HCT116 (cell line): ENCODE measurements at regions not wholly inside any gene's neighbourhood (a gene's known extent, or its start where the extent isn't known, plus 50 kb on each side); places are given as distances from the start of the nearest gene placed in this dataset.

Source experiments
- ATAC-seq: fragments of 200-7000 bp; cut with Tn5 transposase; 2 replicates; pipeline ENCODE4 v1.9.1; 2020; ENCODE audit warnings: mild to moderate bottlenecking, moderate library complexity
- BruUV-seq: library from RNA; stranded (reverse); fragments of 400-500 nt; replicated peaks from 2 replicates; lab custom pipeline; 2021; lab: Mats Ljungman, UMichigan
- CTCF ChIA-PET: fragments of 300-600 bp; sonication (Branson Sonifier 250); formaldehyde crosslinking; loops from one replicate; lab custom pipeline; 2021; ENCODE audit warnings: antibody characterized with exemption; lab: Charles Lee
- POLR2A ChIA-PET: fragments of 300-600, 350-600 bp; sonication (Branson Sonifier 250); formaldehyde crosslinking; loops from one replicate; lab custom pipeline; 2021; ENCODE audit warnings: antibody characterized with exemption; lab: Charles Lee
- RAD21 ChIA-PET, 2 experiments: fragments of 300-600 bp; sonication (Branson Sonifier 250); formaldehyde crosslinking; loops; one replicate each; lab custom pipeline; 2023; ENCODE audit warnings: low total read pairs in 2 of 2; ENCODE audit not compliant: uncharacterized antibody in 2 of 2, unreplicated experiment in 2 of 2, low non-redundant PET in 1 of 2; lab: Charles Lee
- DNase-seq: peaks from one replicate; pipeline ENCODE4 v3.0.0-alpha.2; 2010; ENCODE audit warnings: low read depth, low spot score
- H2AFZ ChIP-seq: fragments of 200-600 bp; shearing (Covaris generic), sonication (generic); 2 replicates; pipeline ENCODE4 v1.6.1; 2017; ENCODE audit warnings: low read depth, mixed run types, mixed read lengths, antibody characterized with exemption, low read length; ENCODE audit not compliant: poor library complexity, severe bottlenecking
- H3K27ac ChIP-seq: 2 replicates; pipeline ENCODE4 v1.5.1; 2012; ENCODE audit warnings: low read depth, low read length
- H3K27me3 ChIP-seq: fragments of 200-600 bp; sonication (generic); 2 replicates; pipeline ENCODE4 v1.6.1; 2016; ENCODE audit warnings: mixed run types, low read length, mixed read lengths; ENCODE audit not compliant: insufficient read depth
- H3K36me3 ChIP-seq, 2 experiments: fragments of 200-500 bp in 1 of 2; fragments of 200-600 bp in 1 of 2; sonication (Bioruptor generic) in 1 of 2; sonication (generic) in 1 of 2; 2 replicates each; pipeline versions ENCODE4 v1.5.1 to v1.6.1; 2014 to 2016; ENCODE audit warnings: low read length in 2 of 2, inconsistent platforms in 1 of 2, mixed read lengths in 1 of 2, mixed run types in 1 of 2; ENCODE audit not compliant: insufficient read depth in 2 of 2, control insufficient read depth in 1 of 2
- H3K4me1 ChIP-seq, 2 experiments: fragments of 200-600 bp in 1 of 2; sonication (generic) in 1 of 2; 2 replicates each; pipeline versions ENCODE4 v1.5.1 to v1.6.1; 2012 to 2017; ENCODE audit warnings: low read length in 2 of 2, inconsistent platforms in 1 of 2, mild to moderate bottlenecking in 1 of 2, mixed read lengths in 1 of 2, mixed run types in 1 of 2, moderate library complexity in 1 of 2; ENCODE audit not compliant: insufficient read depth in 2 of 2, control insufficient read depth in 1 of 2
- H3K4me2 ChIP-seq: fragments of 200-600 bp; sonication (generic); 2 replicates; pipeline ENCODE4 v1.6.1; 2017; ENCODE audit warnings: mixed run types, low read length, mixed read lengths
- H3K4me3 ChIP-seq, 2 experiments: fragments of 200-600 bp in 1 of 2; sonication (generic) in 1 of 2; replicated peaks in 1 of 2; 2 replicates each; pipeline ENCODE4 v1.5.1; 2011 to 2016; ENCODE audit warnings: low read length in 2 of 2, control low read depth in 1 of 2, low read depth in 1 of 2, mild to moderate bottlenecking in 1 of 2, mixed read lengths in 1 of 2, mixed run types in 1 of 2
- H3K79me2 ChIP-seq: fragments of 200-600 bp; sonication (generic); 2 replicates; pipeline ENCODE4 v1.6.1; 2017; ENCODE audit warnings: mild to moderate bottlenecking, mixed run types, low read length, moderate library complexity, mixed read lengths; ENCODE audit not compliant: insufficient read depth
- H3K9ac ChIP-seq: fragments of 200-600 bp; sonication (generic); 2 replicates; pipeline ENCODE4 v1.6.1; 2016; ENCODE audit warnings: low read length, mixed read lengths
- H3K9me2 ChIP-seq: fragments of 200-600 bp; sonication (generic), shearing (Covaris generic); 2 replicates; pipeline ENCODE4 v1.6.1; 2017; ENCODE audit warnings: mixed run types, mild to moderate bottlenecking, moderate library complexity; ENCODE audit not compliant: insufficient read depth
- H3K9me3 ChIP-seq, 2 experiments: fragments of 200-500 bp in 1 of 2; fragments of 200-600 bp in 1 of 2; sonication (Bioruptor generic) in 1 of 2; sonication (generic) in 1 of 2; 2 replicates each; pipeline ENCODE4 v1.6.1; 2014 to 2017; ENCODE audit warnings: low read length in 2 of 2, mixed read lengths in 2 of 2, inconsistent platforms in 1 of 2, low read depth in 1 of 2, mild to moderate bottlenecking in 1 of 2, mixed run types in 1 of 2, moderate library complexity in 1 of 2; ENCODE audit not compliant: control insufficient read depth in 1 of 2, insufficient read depth in 1 of 2
- H4K20me1 ChIP-seq: fragments of 200-600 bp; sonication (generic), shearing (Covaris generic); 2 replicates; pipeline ENCODE4 v1.6.1; 2017; ENCODE audit warnings: mixed run types, mild to moderate bottlenecking, moderate library complexity; ENCODE audit not compliant: insufficient read depth
- CEBPB ChIP-seq: IDR thresholded peaks from 2 replicates; pipeline ENCODE4 v1.6.1; 2012; ENCODE audit warnings: low read depth
- EGR1 ChIP-seq: IDR thresholded peaks from 2 replicates; pipeline ENCODE4 v1.6.1; 2012; ENCODE audit warnings: low read depth
- ELF1 ChIP-seq: IDR thresholded peaks from 2 replicates; pipeline ENCODE4 v1.6.1; 2012; ENCODE audit warnings: low read depth, borderline replicate concordance
- EZH2 ChIP-seq: fragments of 200-600 bp; sonication (generic); IDR thresholded peaks from 2 replicates; pipeline ENCODE4 v1.6.1; 2017; ENCODE audit warnings: antibody characterized with exemption, mixed run types
- EZH2phosphoT487 ChIP-seq: fragments of 200-600 bp; IDR thresholded peaks from 2 replicates; pipeline ENCODE4 v1.6.1; 2018; ENCODE audit warnings: antibody characterized with exemption, borderline replicate concordance
- POLR2A ChIP-seq: IDR thresholded peaks from 2 replicates; pipeline ENCODE4 v1.7.0; 2011; ENCODE audit warnings: borderline replicate concordance; ENCODE audit not compliant: insufficient read depth, insufficient read length; ENCODE audit errors: extremely low read depth
- POLR2AphosphoS5 ChIP-seq: IDR thresholded peaks from 2 replicates; pipeline ENCODE4 v1.6.1; 2011; ENCODE audit warnings: mild to moderate bottlenecking, low read depth, low read length, moderate library complexity
- RAD21 ChIP-seq: IDR thresholded peaks from 2 replicates; pipeline ENCODE4 v1.6.1; 2012; ENCODE audit warnings: low read depth, mild to moderate bottlenecking
- SIN3A ChIP-seq: IDR thresholded peaks from 2 replicates; pipeline ENCODE4 v1.6.1; 2012; ENCODE audit warnings: low read depth
- SP1 ChIP-seq: IDR thresholded peaks from 2 replicates; pipeline ENCODE4 v1.6.1; 2012; ENCODE audit warnings: low read depth
- TCF7L2 ChIP-seq: IDR thresholded peaks from 2 replicates; pipeline ENCODE4 v1.7.0; 2011; ENCODE audit warnings: borderline replicate concordance, inconsistent platforms; ENCODE audit not compliant: insufficient read depth, insufficient read length; ENCODE audit errors: extremely low read depth
- YY1 ChIP-seq: IDR thresholded peaks from 2 replicates; pipeline ENCODE4 v1.6.1; 2011; ENCODE audit warnings: low read length, low read depth, moderate library complexity, mild to moderate bottlenecking; ENCODE audit not compliant: insufficient replicate concordance; ENCODE audit errors: extremely low read depth
- intact Hi-C: fragments of 100-400 bp; cut with micrococcal nuclease; formaldehyde crosslinking; loops from 2 replicates; pipeline ENCODE4 v1.10.0; 2022
- TF ChIP-seq, protein P1 (sequence below): IDR thresholded peaks from 2 replicates; pipeline ENCODE4 v1.6.1; 2012; ENCODE audit warnings: low read depth
- TF ChIP-seq, protein P2 (sequence below): IDR thresholded peaks from 2 replicates; pipeline ENCODE4 v1.6.1; 2012

DNA sequence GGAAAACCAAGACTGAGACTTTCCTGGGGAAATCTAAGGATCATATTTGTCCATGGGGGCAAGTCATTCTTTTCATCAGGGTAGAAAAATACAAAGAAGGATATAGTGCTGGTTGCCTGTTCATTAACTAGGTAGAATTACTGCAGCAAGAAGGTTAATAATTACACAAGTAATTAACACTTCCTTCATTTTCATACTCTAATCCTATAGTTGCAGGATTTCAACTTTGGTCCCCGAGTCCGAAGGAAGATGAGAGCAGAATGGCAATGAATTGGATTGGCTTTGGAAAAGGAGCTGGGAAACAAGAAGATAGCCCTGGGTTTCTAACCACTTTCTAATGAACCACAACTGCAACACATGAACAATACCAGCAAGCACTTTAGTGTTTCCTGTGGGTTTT is 199.2 kb upstream of the ESRRG start:
- no peak for DNase-seq
- ChIA-PET RAD21 (no interaction called here), CTCF (no interaction called here), POLR2A (no interaction called here)
- Histone ChIP-seq H3K27ac (no peak overlapping the region), H3K27me3 (no peaks in the 10 kb centered on the region), H3K4me2 (no peak overlapping the region), H3K9me2 (no peaks in the 10 kb centered on the region), H4K20me1 (no peaks in the 10 kb centered on the region), H3K4me1 (no peaks in the 10 kb centered on the region), H3K9me3 (peaks cover 0 to 3% of the 10 kb centered on the region in 2 experiments; a peak in 1 of 4 replicates), H3K4me3 (no peak overlapping the region), H3K9ac (no peak overlapping the region), H3K36me3 (no peaks in the 10 kb centered on the region), H2AFZ (no peak overlapping the region), H3K79me2 (no peaks in the 10 kb centered on the region)
- BruUV-seq, result no TSS peak
- ATAC-seq, result no peak
- TF ChIP-seq, protein P1, sequence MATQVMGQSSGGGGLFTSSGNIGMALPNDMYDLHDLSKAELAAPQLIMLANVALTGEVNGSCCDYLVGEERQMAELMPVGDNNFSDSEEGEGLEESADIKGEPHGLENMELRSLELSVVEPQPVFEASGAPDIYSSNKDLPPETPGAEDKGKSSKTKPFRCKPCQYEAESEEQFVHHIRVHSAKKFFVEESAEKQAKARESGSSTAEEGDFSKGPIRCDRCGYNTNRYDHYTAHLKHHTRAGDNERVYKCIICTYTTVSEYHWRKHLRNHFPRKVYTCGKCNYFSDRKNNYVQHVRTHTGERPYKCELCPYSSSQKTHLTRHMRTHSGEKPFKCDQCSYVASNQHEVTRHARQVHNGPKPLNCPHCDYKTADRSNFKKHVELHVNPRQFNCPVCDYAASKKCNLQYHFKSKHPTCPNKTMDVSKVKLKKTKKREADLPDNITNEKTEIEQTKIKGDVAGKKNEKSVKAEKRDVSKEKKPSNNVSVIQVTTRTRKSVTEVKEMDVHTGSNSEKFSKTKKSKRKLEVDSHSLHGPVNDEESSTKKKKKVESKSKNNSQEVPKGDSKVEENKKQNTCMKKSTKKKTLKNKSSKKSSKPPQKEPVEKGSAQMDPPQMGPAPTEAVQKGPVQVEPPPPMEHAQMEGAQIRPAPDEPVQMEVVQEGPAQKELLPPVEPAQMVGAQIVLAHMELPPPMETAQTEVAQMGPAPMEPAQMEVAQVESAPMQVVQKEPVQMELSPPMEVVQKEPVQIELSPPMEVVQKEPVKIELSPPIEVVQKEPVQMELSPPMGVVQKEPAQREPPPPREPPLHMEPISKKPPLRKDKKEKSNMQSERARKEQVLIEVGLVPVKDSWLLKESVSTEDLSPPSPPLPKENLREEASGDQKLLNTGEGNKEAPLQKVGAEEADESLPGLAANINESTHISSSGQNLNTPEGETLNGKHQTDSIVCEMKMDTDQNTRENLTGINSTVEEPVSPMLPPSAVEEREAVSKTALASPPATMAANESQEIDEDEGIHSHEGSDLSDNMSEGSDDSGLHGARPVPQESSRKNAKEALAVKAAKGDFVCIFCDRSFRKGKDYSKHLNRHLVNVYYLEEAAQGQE, result no peak
- TF ChIP-seq EZH2phosphoT487, result no peak
- no peak for TF ChIP-seq POLR2AphosphoS5
- no peak for TF ChIP-seq EZH2
- intact Hi-C loops, result no loop called here

DNA sequence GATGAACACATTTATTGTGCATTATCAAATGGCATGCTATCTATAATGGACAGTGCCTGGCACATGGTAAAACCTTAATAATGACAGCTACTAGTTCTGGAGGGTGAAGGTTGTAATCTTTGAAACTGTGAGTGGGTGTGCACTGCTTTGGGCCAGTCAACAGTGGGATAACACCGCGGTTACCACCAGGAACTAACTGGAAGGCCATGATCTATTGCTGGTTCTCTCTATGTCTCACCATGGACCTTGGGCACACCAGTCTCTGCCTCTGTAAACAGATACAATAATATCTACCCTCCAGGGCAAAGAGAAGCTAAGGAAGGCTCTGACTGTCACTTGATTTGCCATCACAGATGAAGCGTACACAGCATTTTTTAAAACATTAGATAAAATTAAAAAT is 198.6 kb upstream of the ESRRG start:
- ChIA-PET CTCF (no interaction called here), RAD21 (no interaction called here), POLR2A (no interaction called here)
- Histone ChIP-seq H3K4me2 (no peak overlapping the region), H4K20me1 (no peaks in the 10 kb centered on the region), H3K36me3 (no peaks in the 10 kb centered on the region), H3K9ac (no peak overlapping the region), H3K4me1 (no peaks in the 10 kb centered on the region), H3K4me3 (no peak overlapping the region), H3K27ac (no peak overlapping the region), H2AFZ (no peak overlapping the region), H3K79me2 (no peaks in the 10 kb centered on the region), H3K9me3 (peaks cover 0 to 3% of the 10 kb centered on the region in 2 experiments; a peak in 1 of 4 replicates), H3K27me3 (no peaks in the 10 kb centered on the region), H3K9me2 (no peaks in the 10 kb centered on the region)
- ATAC-seq (no peak), DNase-seq (no peak)
- no TSS peak for BruUV-seq
- intact Hi-C loops, result no loop called here
- no peak for TF ChIP-seq SIN3A
- TF ChIP-seq POLR2AphosphoS5, result no peak
- TF ChIP-seq YY1, result no peak
- TF ChIP-seq POLR2A, result no peak
- no peak for TF ChIP-seq TCF7L2
- TF ChIP-seq, protein P1, result no peak
- no peak for TF ChIP-seq SP1
- TF ChIP-seq ELF1, result no peak
- no peak for TF ChIP-seq CEBPB
- no peak for TF ChIP-seq RAD21
- TF ChIP-seq EZH2, result no peak
- no peak for TF ChIP-seq EGR1
- TF ChIP-seq, protein P2, sequence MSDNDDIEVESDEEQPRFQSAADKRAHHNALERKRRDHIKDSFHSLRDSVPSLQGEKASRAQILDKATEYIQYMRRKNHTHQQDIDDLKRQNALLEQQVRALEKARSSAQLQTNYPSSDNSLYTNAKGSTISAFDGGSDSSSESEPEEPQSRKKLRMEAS, result no peak
